GM12878 (cell line): ENCODE measurements at regions not wholly inside any gene's neighbourhood (a gene's known extent, or its start where the extent isn't known, plus 50 kb on each side); places are given as distances from the start of the nearest gene placed in this dataset.
A peak's percentile ranks its signal among the peaks of the same experiment; 100 is the strongest.

Source experiments
- EP300 ChIP-seq, 2 experiments: fragments of 150-350 bp in 1 of 2; IDR thresholded peaks; 2 replicates each; pipeline ENCODE4 v1.6.1; 2011 to 2012; ENCODE audit warnings: low read depth in 2 of 2, low read length in 2 of 2, borderline replicate concordance in 1 of 2, improper control_type of control experiment in 1 of 2, inconsistent platforms in 1 of 2; ENCODE audit not compliant: control insufficient read depth in 1 of 2
- HDAC6 ChIP-seq: fragments of 200-600 bp; sonication (generic); IDR thresholded peaks from one replicate; pipeline ENCODE4 v1.8.0; 2017; ENCODE audit warnings: antibody characterized with exemption; ENCODE audit not compliant: unreplicated experiment
- HDGF ChIP-seq: fragments of 450-650 bp; IDR thresholded peaks from 2 replicates; pipeline ENCODE4 v1.6.1; 2016; ENCODE audit warnings: antibody characterized with exemption
- IRF4 ChIP-seq: IDR thresholded peaks from 2 replicates; pipeline ENCODE4 v1.6.1; 2011; ENCODE audit warnings: low read depth, low read length
- MTA2 ChIP-seq: fragments of 450-650 bp; IDR thresholded peaks from 2 replicates; pipeline ENCODE4 v1.6.1; 2016; ENCODE audit warnings: low read depth, mild to moderate bottlenecking, moderate library complexity
- MXI1 ChIP-seq: fragments of 150-350 bp; IDR thresholded peaks from 2 replicates; pipeline ENCODE4 v1.6.1; 2011; ENCODE audit warnings: low read depth, mild to moderate bottlenecking, inconsistent platforms, low read length, improper control_type of control experiment
- NFXL1 ChIP-seq: fragments of 450-650 bp; IDR thresholded peaks from 2 replicates; pipeline ENCODE4 v1.6.1; 2017; ENCODE audit warnings: antibody characterized with exemption, mild to moderate bottlenecking, borderline replicate concordance
- NR2C1 ChIP-seq: fragments of 450-650 bp; IDR thresholded peaks from 2 replicates; pipeline ENCODE4 v1.6.1; 2017; ENCODE audit warnings: antibody characterized with exemption, mild to moderate bottlenecking, moderate library complexity
- NR2C2 ChIP-seq: IDR thresholded peaks from 2 replicates; pipeline ENCODE4 v1.6.1; 2011; ENCODE audit warnings: borderline replicate concordance, low read depth; ENCODE audit not compliant: control insufficient read depth, insufficient read length
- RB1 ChIP-seq: fragments of 450-650 bp; formaldehyde crosslinking; IDR thresholded peaks from 2 replicates; pipeline ENCODE4 v1.6.1; 2017; ENCODE audit warnings: mild to moderate bottlenecking, borderline replicate concordance
- SMAD1 ChIP-seq: fragments of 450-650 bp; IDR thresholded peaks from 2 replicates; pipeline ENCODE4 v1.6.1; 2018; ENCODE audit warnings: mild to moderate bottlenecking, low read depth; ENCODE audit not compliant: partially characterized antibody
- SPI1 ChIP-seq: IDR thresholded peaks from 2 replicates; pipeline ENCODE4 v1.6.1; 2011; ENCODE audit warnings: low read depth, mild to moderate bottlenecking, low read length, moderate library complexity, borderline replicate concordance; ENCODE audit not compliant: insufficient read depth
- SRF ChIP-seq, 2 experiments: IDR thresholded peaks; 2 replicates each; pipeline ENCODE4 v1.6.1; 2011; ENCODE audit warnings: low read depth in 2 of 2, low read length in 2 of 2, mild to moderate bottlenecking in 1 of 2, moderate library complexity in 1 of 2
- YY1 ChIP-seq: IDR thresholded peaks from 2 replicates; pipeline ENCODE4 v1.6.1; 2011; ENCODE audit warnings: low read depth, mild to moderate bottlenecking, low read length
- ZNF207 ChIP-seq: fragments of 450-650 bp; IDR thresholded peaks from 2 replicates; pipeline ENCODE4 v1.6.1; 2014; ENCODE audit warnings: antibody characterized with exemption, mild to moderate bottlenecking, borderline replicate concordance
- ZSCAN29 ChIP-seq: fragments of 450-650 bp; IDR thresholded peaks from 2 replicates; pipeline ENCODE4 v1.6.1; 2017; ENCODE audit warnings: mild to moderate bottlenecking, moderate library complexity
- TF ChIP-seq, protein P1 (sequence below): fragments of 450-650 bp; IDR thresholded peaks from 2 replicates; pipeline ENCODE4 v1.6.1; 2017; ENCODE audit warnings: low read depth, mild to moderate bottlenecking, moderate library complexity
- TF ChIP-seq, protein P2 (sequence below): fragments of 450-650 bp; IDR thresholded peaks from 2 replicates; pipeline ENCODE4 v1.6.1; 2017; ENCODE audit warnings: mild to moderate bottlenecking, low read depth, inconsistent platforms; ENCODE audit not compliant: poor library complexity, severe bottlenecking
- TF ChIP-seq, protein P3 (sequence below): fragments of 450-650 bp; IDR thresholded peaks from 2 replicates; pipeline ENCODE4 v1.6.1; 2017; ENCODE audit warnings: mild to moderate bottlenecking, moderate library complexity
- TF ChIP-seq, protein P4 (sequence below): fragments of 450-650 bp; IDR thresholded peaks from 2 replicates; pipeline ENCODE4 v1.6.1; 2016; ENCODE audit warnings: mild to moderate bottlenecking

DNA sequence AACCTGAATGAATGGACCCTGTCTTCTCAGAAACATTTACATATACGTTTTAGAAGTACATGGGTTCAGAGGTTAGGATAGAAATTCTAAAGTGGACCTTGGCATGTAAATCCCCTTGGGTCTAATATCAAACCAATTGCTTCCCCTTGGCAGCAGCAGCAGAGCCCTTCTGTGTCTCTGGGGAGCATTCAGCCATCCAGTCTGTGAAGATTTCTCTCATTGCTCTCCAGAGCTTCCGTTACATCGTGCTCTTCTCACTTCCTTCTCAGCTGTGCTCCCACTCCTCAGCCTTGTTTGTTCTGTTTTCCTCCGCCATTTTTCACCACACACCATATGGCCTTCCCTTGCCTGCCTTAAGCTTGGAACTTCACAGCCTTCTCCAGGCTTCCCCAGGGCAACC, 61.5 kb upstream of the ATP1B1 start (continued):
- TF ChIP-seq, protein P1, sequence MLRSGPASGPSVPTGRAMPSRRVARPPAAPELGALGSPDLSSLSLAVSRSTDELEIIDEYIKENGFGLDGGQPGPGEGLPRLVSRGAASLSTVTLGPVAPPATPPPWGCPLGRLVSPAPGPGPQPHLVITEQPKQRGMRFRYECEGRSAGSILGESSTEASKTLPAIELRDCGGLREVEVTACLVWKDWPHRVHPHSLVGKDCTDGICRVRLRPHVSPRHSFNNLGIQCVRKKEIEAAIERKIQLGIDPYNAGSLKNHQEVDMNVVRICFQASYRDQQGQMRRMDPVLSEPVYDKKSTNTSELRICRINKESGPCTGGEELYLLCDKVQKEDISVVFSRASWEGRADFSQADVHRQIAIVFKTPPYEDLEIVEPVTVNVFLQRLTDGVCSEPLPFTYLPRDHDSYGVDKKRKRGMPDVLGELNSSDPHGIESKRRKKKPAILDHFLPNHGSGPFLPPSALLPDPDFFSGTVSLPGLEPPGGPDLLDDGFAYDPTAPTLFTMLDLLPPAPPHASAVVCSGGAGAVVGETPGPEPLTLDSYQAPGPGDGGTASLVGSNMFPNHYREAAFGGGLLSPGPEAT, result peak; percentile 54; the same call in 1 of the 2 replicates
- peak; percentile 92; the same call in 1 of the 2 replicates for TF ChIP-seq HDGF
- peak; percentile 26 to 27; a peak in 1 of 4 replicates for TF ChIP-seq EP300 (IDR thresholded peaks at IDR 0.05; ENCODE audit: borderline replicate concordance in 1 of 2, control insufficient read depth in 1 of 2, low read depth in 2 of 2, low read length in 2 of 2)
- no peak for TF ChIP-seq HDAC6
- TF ChIP-seq NFXL1, result peak; percentile 93; the same call in 1 of the 2 replicates
- TF ChIP-seq NR2C1, result peak; percentile 73
- peak; percentile 71; the same call in 1 of the 2 replicates for TF ChIP-seq RB1
- no peak for TF ChIP-seq SRF (IDR thresholded peaks at IDR 0.05; ENCODE audit: low read depth in 2 of 2, low read length in 2 of 2)
- TF ChIP-seq SPI1, result peak; percentile 69; the same call in 1 of the 2 replicates
- TF ChIP-seq SMAD1, result peak; percentile 38
- TF ChIP-seq, protein P2, sequence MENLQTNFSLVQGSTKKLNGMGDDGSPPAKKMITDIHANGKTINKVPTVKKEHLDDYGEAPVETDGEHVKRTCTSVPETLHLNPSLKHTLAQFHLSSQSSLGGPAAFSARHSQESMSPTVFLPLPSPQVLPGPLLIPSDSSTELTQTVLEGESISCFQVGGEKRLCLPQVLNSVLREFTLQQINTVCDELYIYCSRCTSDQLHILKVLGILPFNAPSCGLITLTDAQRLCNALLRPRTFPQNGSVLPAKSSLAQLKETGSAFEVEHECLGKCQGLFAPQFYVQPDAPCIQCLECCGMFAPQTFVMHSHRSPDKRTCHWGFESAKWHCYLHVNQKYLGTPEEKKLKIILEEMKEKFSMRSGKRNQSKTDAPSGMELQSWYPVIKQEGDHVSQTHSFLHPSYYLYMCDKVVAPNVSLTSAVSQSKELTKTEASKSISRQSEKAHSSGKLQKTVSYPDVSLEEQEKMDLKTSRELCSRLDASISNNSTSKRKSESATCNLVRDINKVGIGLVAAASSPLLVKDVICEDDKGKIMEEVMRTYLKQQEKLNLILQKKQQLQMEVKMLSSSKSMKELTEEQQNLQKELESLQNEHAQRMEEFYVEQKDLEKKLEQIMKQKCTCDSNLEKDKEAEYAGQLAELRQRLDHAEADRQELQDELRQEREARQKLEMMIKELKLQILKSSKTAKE, result peak; percentile 14
- no peak for TF ChIP-seq ZSCAN29
- no peak for TF ChIP-seq ZNF207
- TF ChIP-seq, protein P3, sequence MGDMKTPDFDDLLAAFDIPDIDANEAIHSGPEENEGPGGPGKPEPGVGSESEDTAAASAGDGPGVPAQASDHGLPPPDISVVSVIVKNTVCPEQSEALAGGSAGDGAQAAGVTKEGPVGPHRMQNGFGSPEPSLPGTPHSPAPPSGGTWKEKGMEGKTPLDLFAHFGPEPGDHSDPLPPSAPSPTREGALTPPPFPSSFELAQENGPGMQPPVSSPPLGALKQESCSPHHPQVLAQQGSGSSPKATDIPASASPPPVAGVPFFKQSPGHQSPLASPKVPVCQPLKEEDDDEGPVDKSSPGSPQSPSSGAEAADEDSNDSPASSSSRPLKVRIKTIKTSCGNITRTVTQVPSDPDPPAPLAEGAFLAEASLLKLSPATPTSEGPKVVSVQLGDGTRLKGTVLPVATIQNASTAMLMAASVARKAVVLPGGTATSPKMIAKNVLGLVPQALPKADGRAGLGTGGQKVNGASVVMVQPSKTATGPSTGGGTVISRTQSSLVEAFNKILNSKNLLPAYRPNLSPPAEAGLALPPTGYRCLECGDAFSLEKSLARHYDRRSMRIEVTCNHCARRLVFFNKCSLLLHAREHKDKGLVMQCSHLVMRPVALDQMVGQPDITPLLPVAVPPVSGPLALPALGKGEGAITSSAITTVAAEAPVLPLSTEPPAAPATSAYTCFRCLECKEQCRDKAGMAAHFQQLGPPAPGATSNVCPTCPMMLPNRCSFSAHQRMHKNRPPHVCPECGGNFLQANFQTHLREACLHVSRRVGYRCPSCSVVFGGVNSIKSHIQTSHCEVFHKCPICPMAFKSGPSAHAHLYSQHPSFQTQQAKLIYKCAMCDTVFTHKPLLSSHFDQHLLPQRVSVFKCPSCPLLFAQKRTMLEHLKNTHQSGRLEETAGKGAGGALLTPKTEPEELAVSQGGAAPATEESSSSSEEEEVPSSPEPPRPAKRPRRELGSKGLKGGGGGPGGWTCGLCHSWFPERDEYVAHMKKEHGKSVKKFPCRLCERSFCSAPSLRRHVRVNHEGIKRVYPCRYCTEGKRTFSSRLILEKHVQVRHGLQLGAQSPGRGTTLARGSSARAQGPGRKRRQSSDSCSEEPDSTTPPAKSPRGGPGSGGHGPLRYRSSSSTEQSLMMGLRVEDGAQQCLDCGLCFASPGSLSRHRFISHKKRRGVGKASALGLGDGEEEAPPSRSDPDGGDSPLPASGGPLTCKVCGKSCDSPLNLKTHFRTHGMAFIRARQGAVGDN, result peak; percentile 92
- TF ChIP-seq, protein P4, sequence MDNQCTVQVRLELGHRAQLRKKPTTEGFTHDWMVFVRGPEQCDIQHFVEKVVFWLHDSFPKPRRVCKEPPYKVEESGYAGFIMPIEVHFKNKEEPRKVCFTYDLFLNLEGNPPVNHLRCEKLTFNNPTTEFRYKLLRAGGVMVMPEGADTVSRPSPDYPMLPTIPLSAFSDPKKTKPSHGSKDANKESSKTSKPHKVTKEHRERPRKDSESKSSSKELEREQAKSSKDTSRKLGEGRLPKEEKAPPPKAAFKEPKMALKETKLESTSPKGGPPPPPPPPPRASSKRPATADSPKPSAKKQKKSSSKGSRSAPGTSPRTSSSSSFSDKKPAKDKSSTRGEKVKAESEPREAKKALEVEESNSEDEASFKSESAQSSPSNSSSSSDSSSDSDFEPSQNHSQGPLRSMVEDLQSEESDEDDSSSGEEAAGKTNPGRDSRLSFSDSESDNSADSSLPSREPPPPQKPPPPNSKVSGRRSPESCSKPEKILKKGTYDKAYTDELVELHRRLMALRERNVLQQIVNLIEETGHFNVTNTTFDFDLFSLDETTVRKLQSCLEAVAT, result 0 out of 2 replicates have a peak, but pooled peaks have one; percentile 56
- peak; percentile 83 for TF ChIP-seq YY1
- TF ChIP-seq NR2C2, result no peak
- TF ChIP-seq MTA2, result peak; percentile 33
- no peak for TF ChIP-seq IRF4
- peak; percentile 40; the same call in 1 of the 2 replicates for TF ChIP-seq MXI1
